Suppressor macrophage (primary cell): ENCODE measurements at regions not wholly inside any gene's neighbourhood (a gene's known extent, or its start where the extent isn't known, plus 50 kb on each side); places are given as distances from the start of the nearest gene placed in this dataset.

Experiments
- DNase-seq, 4 experiments: peaks; one replicate each; pipeline ENCODE4 v3.0.0-alpha.2; 2020 to 2022

DNA sequence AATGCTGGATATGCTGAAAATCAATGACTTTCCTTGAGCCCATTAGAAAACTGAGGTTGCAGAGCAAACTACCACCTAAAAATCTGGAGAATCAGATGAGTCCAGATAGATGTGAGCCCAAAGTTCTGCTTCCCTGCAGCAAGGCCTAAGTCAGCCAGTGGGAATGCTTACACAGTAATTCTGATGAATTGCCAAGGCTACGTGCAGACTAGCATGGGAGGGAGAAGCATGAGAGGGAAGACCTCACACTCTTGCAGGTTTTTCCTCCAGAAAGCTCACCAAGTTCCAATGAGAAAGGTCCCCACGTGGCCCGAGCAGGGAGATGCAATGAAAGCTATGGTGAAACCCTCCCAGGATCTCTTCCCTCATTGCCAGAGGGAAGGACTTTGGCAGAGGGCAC, 104.8 kb upstream of the SIRPA start:
- no peak for DNase-seq

DNA sequence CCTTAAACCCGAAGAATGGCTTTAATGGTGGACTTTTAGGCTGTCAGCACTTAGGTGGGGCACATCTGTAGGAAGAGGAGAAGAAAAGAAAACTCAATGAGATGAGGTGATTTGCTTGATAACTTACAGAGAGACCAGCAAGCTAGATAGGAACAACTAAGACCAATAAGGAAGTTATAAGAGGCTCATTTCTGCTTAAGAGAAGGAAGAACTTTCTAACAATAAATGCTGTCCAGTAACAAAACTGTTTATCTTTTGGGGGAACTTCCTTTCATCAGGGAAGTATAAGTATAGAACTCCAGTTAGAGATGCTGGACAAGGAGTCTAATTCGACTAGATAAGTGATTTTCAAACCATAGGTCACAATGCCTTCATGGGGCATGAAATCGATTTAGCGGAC, 107.2 kb upstream of the SIRPA start:
- DNase-seq: peak in 2 of 4 experiments; percentile 63 to 66

DNA sequence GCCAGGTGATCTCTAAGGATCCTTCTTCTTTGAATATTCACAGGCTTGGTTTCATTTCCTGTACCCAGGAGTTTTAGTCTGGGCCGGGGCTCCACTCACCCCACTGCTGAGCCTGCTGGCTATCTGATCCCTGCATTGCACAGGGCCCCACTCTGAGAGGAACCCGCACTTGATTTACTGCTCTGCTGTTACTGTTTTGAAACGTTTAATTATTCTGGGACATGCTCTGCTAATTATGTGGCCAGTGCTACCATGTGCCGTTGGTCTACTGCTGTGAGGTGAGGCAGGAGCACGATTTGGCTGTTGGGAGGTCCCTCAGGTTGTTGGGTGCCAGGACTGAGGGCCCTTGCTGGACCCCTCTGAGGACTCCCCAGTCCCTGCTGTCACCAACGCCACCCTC, 108.7 kb upstream of the SIRPA start:
- no peak for DNase-seq

DNA sequence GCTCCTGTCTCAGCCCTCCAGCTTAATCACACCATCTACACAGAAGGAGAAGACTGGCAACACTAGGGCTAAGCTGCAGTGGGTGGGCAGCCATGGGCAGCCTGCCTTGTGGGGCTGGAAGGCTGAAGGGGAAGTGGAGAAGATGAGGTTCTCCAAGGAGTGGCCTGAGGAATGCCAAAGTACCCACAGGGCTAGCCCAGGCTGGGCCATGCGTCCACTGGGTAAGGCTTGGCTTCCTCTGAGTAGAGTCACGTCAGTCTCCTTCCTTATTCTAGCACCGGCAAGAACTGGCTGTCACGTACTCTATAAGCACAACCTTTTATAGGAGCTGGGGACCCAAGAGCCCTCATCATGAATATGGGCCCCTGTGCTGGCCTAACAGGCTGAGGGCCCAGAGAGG, 110.6 kb upstream of the SIRPA start:
- peak; percentile 70 to 78 (median 76) for DNase-seq

DNA sequence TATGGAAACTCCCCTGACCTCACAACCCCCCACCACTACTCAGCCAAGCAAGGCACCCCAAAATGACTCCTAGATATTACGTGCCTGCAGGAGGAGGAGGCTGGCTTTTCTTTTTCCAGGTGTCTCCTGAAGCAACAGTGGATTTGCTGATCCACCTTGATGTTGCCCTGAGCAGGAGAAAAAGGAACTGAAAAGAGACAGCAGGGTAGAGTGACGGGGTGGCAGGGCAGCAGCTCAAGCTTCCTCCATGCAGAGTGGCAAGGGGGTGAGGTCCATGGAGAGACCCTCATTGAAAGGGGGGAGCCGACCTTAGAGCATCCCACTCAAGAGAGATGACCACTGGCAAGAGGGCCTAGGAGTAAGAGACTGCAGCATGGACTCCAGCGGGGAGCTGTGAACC, 112.0 kb upstream of the SIRPA start:
- peak in 1 of 4 experiments; percentile 9 for DNase-seq

DNA sequence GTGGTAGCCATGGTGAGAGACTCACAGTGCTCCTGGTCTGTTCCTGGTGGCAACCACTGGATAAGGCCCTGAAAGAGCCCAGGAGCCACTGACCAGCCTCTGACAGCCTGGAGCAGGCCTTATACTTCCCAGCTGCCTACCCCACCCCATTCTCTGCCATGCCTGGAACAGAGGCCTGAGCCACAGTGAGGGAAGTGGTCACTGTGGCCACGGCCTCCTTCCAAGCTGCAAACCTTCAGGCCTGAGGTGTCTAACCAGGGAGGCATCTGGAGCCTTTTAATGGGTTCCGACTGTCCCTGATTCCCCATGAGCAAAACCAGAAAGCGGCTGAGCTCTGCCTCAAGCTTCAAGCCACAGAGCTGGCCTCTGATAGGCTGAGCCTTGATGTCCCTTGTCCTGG, 113.0 kb upstream of the SIRPA start:
- no peak for DNase-seq

DNA sequence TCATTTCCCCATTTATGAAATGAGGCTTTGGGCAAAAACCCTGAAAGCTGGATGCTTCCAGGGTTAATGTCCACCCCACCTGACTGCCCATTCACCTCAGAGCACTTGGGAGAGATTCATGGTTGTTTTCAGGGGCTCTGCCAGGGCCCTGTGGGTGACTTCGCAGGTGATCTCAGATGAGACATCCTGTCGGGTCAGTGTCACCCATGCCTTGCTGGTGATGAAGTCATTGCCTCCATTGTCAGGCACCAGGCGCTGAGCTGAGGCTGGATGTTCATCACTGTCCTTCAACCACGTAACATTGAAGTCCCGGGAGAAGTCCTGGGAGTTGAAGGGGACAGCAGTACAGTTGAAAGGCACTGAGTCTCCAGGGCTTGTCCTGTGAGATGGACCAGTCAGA, 115.6 kb upstream of the SIRPA start:
- DNase-seq: no peak

DNA sequence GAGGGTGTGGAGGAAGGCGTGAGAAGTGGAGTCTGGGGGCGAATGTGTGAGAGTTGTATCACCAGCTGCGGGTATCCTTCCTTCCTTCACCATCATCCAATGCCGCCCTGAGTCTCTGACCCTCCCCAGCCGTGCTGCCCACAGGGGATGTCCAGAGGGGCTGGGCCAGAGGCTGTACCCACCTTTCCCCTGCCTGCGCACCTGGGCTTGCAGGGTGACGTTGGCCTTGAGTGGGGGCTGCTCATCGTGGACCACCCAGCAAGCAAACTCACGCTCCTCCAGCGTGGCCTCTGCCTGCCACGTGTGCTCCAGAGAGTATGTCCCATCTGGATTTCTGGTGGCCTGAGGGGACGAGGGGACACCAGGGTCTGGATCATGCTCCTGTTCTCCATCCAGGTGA, 116.9 kb upstream of the SIRPA start:
- DNase-seq: no peak

DNA sequence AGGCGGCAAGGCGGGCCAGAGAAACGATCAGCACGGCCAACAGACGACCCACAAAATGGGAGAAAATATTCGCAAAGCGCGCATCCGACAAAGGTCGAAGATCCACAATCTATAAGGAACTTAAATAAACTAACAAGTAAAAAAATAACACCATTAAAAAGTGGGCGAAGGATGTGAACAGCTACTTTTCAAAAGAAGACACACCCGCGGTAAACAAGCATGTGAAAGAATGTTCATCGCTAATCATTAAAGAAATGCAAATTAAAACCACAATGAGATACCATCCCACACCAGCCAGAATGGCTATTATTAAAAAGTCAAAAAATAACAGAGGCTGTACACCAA, 117.8 kb upstream of the SIRPA start:
- no peak for DNase-seq

DNA sequence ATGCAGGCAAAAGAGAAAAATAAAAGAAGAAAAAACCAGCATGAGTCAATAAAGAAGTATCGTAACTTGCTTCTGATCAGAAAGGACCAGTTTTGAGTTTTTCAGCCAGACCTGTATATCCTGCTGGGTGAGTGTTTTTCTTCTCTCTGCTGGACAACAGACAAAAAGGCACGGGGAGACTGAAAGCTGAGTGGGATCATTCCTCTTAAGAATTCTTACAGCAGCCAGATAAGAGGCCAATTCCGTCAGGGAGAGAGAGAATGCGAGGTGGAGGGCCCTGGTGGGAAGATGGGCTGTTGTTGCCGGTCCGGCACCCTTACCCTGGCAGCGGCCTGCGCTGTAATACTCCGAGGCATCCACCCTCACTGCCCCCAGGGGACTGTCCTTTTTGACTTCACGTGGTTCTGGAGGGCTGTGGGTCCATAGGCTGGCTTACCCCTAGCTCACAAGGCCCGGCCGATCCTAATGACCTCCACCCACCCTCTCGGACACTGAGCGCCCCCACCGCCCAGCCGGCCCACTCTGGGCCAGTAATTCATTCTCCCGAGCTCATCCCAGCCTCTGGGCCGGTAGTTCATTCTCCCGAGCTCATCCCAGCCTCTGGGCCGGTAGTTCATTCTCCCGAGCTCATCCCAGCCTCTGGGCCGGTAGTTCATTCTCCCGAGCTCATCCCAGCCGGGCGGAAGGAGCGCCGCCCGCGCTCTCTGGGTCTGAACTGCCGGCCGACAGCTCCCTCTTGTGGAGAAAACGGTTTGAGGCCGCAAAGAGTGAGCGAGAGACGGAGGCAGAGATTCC, 118.3 kb upstream of the SIRPA start:
- DNase-seq: peak; percentile 87 to 95 (median 94)

DNA sequence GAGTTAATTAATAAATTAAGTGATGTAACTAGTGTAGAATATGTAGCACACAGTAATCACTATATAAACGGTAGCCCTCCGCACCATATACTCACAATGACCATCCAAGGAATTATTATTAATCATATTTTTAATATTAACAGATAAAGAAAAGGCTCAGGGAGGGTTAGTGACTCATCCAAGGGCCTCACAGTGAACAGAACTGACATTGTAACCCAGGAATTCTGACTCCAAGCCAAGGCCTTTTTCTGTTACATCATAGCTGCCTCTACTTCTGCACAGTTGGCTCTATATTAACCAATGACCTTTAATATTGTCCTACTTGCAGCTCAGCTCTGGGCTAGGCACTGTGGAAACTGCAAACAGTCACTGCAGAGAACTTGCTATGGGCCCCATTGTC, 117.5 kb upstream of the SIRPG start:
- DNase-seq: no peak

DNA sequence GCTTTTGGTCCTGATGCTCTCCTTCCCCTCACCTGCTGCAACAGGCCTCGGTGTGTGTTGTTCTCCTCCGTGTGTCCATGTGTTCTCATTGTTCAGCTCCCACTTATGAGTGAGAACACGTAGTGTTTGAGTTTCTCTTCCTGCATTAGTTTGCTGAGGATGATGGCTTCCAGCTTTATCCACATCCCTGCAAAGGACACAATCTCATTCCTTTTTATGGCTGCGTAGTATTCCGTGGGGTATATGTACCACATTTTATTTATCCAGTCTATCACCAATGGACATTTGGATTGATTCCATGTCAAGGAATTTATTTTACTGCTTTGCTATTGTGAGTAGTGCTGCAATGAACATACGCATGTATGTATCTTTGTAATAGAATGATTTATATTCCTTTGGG, 116.9 kb upstream of the SIRPG start:
- DNase-seq: no peak

DNA sequence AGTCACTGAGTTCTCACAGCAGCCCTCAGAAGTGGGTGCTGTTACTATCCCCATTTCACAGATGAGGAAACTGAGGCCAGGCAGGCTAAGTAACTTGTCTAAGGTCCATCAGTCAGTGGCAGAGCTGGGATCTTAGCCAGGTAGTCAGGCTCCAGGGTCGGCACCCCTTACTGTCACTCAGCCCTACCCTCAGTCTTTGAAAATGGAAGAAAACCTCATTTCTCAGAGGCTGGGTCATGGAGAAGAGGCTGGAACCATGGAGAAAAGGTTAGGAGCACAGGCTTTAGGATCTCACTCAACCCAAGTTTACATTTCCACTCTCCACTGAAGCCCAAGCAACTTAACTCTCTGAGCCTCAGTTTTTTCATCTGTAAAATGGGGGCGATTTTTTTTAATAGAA, 116.2 kb upstream of the SIRPG start:
- no peak for DNase-seq

DNA sequence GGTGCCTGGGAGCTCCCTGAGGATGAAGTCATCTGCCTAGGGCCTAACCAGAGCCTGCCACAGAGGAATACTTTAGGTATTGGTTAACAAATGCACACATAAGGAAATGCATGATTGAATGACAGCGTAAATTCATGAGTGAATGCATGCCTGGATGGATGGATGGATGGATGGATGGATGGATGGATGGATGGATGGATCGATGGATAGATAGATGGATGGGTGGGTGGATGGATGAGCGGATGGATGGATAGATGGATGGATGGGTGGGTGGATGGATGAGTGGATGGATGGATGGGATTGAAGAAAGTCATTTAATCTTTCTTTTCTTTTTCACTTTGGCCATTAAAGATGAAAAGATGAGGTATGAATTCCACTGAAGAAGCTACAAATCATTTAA, 111.9 kb upstream of the SIRPG start:
- no peak for DNase-seq

DNA sequence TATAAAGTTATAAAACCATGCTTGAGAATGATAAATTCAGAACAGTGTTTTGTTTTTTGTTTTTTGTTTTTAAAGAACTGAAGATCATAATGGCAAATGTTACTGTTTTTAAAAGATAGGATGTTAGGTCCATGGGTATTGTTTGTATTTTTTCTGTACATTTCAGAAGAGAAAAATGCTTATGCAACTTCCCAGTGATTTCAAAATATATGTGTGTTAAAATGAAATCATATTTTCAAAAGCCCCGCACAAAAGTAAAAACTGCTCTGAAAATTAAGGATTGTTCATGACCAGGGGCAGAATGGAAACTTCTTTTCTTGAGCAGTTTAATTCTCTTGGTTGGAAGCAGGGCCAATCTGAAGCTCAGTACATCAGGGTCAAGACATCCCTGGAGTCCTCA, 109.2 kb upstream of the SIRPG start:
- peak in 1 of 4 experiments; percentile 32 for DNase-seq

DNA sequence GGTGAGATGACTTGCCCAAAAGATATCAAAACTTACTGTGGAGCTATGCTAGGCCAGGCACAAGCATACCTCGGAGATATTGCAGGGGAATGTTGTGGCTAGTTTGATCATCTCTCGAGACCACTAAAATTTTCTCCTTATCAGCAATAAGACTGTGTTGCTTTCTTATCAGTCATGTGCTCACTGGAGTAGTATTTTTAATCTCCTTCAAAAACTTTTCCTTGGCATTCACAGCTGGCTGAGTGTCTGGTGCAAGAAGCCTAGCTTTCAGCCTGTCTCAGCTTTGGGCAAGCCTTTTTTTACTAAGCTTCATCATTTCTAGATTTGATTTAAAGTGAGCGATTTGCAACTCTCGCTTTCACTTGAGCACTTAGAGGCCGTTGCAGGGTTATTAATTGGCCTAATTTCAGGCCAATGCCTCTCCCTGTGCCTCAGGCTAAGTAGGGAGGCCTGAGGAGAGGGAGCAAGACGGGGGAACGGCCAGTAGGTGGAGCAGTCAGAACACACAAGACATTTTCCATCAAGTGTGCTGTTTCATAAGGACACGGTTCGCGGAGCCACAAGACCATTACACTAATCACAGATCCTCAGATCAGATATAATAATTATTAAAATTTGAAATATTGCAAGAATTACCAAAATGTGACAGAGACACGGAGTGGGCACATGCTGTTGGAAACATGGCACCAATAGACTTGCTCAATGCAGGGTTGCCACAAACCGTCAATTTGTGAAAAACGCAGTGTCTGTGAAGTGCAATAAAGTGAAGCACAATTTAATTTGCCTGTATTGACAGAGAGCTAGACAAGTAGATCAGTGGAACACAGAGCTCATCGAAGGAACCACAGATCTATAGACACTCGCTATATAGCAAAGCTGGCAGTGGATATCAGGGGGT, 106.8 kb upstream of the SIRPG start:
- peak; percentile 79 to 88 (median 84) for DNase-seq

DNA sequence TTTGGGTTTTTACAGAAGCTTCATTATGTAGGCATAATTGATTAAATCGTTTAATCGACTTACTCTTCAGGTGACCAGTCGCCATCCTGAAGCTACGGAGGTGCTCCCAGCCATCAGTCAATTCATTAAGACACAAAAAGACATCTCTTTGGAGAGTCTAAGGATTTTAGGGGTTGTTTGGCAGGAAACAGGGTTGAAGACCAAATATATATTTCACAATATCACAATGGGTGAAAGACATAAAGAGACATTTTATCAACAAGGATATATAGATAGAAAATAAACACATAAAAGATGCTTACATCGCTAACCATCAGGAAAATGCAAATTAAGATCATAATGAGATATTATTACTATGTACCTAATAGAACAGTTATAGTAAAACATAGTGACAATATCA, 104.0 kb upstream of the SIRPG start:
- DNase-seq: no peak

DNA sequence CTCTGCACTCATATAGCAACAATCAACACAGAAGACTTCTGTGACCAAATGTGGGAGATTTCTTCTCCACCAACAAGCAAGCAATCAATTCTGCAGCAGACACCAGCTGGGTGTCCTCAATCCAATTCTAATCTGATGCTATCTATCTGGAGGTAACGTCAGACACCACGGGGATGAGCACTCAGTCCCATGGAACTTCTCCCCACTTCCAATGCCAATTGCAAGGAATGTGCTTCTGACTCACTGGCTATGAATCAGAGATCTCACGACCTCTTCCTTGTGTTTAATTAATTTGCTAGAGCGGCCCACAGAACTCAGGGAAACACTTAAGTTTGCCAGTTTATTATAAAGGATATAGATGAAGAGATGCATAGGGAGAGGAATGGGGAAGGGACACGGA, 103.5 kb upstream of the SIRPG start:
- DNase-seq: no peak

DNA sequence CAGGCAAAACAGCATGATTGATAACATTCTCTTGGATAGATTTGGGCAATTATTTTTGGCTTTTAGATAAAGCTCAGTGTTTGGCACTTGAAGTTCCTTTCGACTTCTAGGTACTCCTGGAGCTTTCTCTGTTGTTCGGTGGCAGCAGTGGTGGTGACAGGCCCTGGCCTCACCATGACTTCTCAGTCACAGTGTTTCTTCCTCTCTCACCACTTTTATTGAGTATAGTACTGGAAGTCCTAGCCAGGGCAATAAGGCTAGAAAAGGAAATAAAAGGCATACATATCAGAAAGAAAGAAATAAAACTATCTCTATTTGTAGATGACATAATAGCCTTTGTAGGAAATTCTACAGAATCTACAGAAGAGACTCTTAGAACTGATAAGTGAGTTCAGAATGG, 101.2 kb upstream of the SIRPG start:
- DNase-seq: no peak

DNA sequence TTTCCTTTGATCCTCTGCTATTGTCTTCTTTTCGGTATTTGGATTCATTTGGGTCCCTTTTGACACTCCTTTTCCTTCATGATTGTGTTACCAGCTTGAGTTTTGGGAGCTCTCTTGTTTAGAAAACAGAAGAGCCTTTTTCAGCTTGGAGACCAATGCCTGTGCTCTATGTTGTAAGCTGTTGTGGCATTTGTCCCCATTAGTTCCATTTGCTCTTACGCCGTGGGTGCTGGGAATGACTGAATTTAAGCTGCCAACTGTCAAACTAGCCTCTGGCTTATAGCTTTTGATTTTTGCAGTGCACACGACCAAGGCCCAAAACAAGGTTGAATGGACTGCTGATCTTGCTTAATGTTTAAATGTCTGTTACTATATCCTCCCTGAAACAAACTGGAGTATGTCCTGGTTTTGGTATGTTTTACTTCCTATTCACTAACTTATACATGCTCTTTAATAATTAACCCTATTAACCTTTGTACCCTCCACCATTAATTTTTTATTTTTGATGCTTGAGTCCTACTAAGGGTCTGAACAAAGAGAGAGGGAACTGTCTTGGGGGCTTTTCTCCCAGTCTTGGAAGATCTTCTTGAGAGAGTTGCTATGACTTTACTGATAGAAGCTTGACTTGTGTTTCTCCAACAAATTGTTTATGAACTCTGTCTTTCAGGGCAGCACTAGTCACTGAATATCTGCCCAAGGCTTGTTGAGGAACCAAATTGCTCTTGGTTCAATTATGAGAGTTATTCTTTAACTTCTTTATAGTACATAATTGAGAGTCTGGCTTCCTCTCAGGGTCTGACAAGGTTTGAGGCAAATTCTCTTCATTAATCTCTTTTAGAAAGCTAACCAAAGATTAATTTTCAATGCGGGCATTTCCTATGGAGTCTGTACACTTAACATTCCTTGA, 100.3 kb upstream of the SIRPG start:
- no peak for DNase-seq

DNA sequence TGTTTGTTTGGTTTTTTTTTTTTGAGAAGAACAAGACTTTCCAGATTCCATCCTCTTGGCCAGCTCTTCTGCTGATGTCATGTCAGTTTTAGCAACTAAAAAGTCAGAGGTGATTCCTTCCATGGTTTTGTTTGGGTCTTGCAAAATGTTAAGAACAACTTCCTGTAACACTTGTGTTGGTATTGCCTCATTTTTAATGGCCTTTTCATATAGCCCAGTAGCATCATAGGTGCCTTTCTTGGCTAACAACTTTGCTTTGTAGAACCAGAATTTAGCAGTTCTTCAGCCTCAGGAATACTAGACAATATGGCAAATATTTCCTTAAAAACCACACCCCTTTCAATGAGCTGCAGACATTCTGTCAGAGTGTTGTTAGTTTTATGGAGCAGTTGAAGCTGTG, 99.5 kb upstream of the SIRPG start:
- DNase-seq: peak; percentile 23 to 73 (median 48)

DNA sequence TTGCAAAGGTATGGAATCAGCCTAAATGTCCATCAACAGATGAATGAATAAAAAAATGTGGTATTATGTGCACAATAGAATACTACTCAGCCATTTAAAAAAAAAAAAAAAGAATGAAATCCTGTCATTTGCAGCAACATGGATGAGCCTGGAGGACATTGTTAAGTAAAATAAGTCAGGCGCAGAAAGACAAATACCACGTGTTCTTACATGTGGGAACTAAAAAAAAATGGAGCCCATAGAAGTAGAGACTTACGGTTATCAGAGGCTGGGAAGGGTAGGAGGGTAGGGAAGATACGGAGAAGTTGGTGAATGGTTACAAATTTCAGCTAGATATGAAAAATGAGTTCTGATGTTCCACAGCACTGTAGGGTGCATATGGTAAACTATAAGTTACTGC, 97.2 kb upstream of the SIRPG start:
- DNase-seq: no peak

DNA sequence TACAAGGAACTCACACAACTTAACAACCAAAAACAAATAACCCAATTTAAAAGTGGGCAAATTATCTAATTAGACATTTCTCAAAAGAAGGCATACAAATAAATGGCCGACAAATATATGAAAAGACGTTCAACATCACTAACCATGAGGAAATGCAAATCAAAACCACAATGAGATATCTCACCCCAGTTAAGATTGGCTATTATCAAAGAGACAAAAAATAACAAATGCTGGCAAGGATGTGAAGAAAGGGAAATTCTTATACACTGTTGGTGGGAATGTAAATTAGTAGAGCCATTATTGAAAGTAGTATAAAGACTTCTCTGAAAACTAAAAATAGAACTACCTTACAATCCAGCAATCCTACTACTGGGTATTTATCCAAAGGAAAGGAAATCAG, 96.7 kb upstream of the SIRPG start:
- no peak for DNase-seq
